GM18499 (cell line): ENCODE measurements at regions not wholly inside any gene's neighbourhood (a gene's known extent, or its start where the extent isn't known, plus 50 kb on each side); places are given as distances from the start of the nearest gene placed in this dataset.

ENCODE experiments used
- ATAC-seq: cut with Tn5 transposase; IDR thresholded peaks from one replicate; pipeline ENCODE4 v1.9.1; 2021; ENCODE audit warnings: moderate number of reproducible peaks; ENCODE audit not compliant: insufficient read depth, unreplicated experiment

GRCh38 chr10:78395162-78395561 is 361.5 kb downstream of the RPS24 start:
- no peak for ATAC-seq

- ATAC-seq, result no peak
These were observed 363.1 kb downstream of the RPS24 start for GRCh38 chr10:78396754-78397153.

GRCh38 chr10:78397786-78398185 is 364.1 kb downstream of the RPS24 start:
- no peak for ATAC-seq

GRCh38 chr10:78398382-78398781 is 364.7 kb downstream of the RPS24 start:
- no peak for ATAC-seq

- no peak for ATAC-seq
These were observed 368.1 kb downstream of the RPS24 start for GRCh38 chr10:78401624-78402367.

- no peak for ATAC-seq
These were observed 368.9 kb downstream of the RPS24 start for GRCh38 chr10:78402591-78402990.

- ATAC-seq, result no peak
These were observed 370.1 kb downstream of the RPS24 start for GRCh38 chr10:78403781-78404180.

- no peak for ATAC-seq
These were observed 370.6 kb downstream of the RPS24 start for GRCh38 chr10:78404296-78404695.

- ATAC-seq, result no peak
These were observed 371.6 kb downstream of the RPS24 start for GRCh38 chr10:78405231-78405630.

GRCh38 chr10:78405736-78406135 is 372.1 kb downstream of the RPS24 start:
- no peak for ATAC-seq

GRCh38 chr10:78406648-78407008 is 373.0 kb downstream of the RPS24 start:
- ATAC-seq, result no peak

GRCh38 chr10:78407009-78407711 is 373.5 kb downstream of the RPS24 start:
- no peak for ATAC-seq

- no peak for ATAC-seq
These were observed 374.3 kb downstream of the RPS24 start for GRCh38 chr10:78407966-78408365.

- ATAC-seq, result no peak
These were observed 375.2 kb downstream of the RPS24 start for GRCh38 chr10:78408671-78409472.

GRCh38 chr10:78410046-78410965 is 376.6 kb downstream of the RPS24 start:
- ATAC-seq, result no peak

GRCh38 chr10:78411716-78412115 is 378.1 kb downstream of the RPS24 start:
- ATAC-seq, result no peak

- ATAC-seq, result no peak
These were observed 378.9 kb downstream of the RPS24 start for GRCh38 chr10:78412605-78413004.

- no peak for ATAC-seq
These were observed 379.7 kb downstream of the RPS24 start for GRCh38 chr10:78413076-78414055.

GRCh38 chr10:78414380-78414779 is 380.7 kb downstream of the RPS24 start:
- ATAC-seq, result no peak
